AG09319 (cell line): ENCODE measurements at regions not wholly inside any gene's neighbourhood (a gene's known extent, or its start where the extent isn't known, plus 50 kb on each side); places are given as distances from the start of the nearest gene placed in this dataset.
"Not testable (repeated sequence)": the region's sequence is repeated elsewhere in the genome, so short reads cannot be mapped to it uniquely, and the experiment has no call there.

Experiments
- DNase-seq: peaks from one replicate; pipeline ENCODE4 v3.0.0-alpha.2; 2010; ENCODE audit warnings: low read depth; ENCODE audit errors: extremely low read depth
- CTCF ChIP-seq: IDR thresholded peaks from 2 replicates; pipeline ENCODE4 v1.5.1; 2011; ENCODE audit warnings: low read depth, mild to moderate bottlenecking, inconsistent platforms, low read length, moderate library complexity

GRCh38 chr12:126282691-126283090 lies 1217.5 kb downstream of the AACS start:
- no peak for DNase-seq
- no peak for TF ChIP-seq CTCF

GRCh38 chr12:126286203-126286602 lies 1221.0 kb downstream of the AACS start:
- DNase-seq = no peak

GRCh38 chr12:126290456-126290855 lies 1225.2 kb downstream of the AACS start:
- DNase-seq = no peak
- no peak for TF ChIP-seq CTCF

More at GRCh38 chr12:126286203-126286602, 1221.0 kb downstream of the AACS start:
- TF ChIP-seq CTCF = no peak

GRCh38 chr12:126291987-126292386 lies 1226.8 kb downstream of the AACS start:
- DNase-seq = not testable (repeated sequence)

GRCh38 chr12:126295652-126296051 lies 1230.4 kb downstream of the AACS start:
- no peak for TF ChIP-seq CTCF
- no peak for DNase-seq

- TF ChIP-seq CTCF = no peak
- no peak for DNase-seq
These were observed 1244.0 kb downstream of the AACS start for GRCh38 chr12:126309278-126309677.

- TF ChIP-seq CTCF = no peak
- DNase-seq = no peak
These were observed 1247.2 kb downstream of the AACS start for GRCh38 chr12:126312457-126312856.

GRCh38 chr12:126316411-126316810 lies 1251.2 kb downstream of the AACS start:
- TF ChIP-seq CTCF = no peak
- no peak for DNase-seq
